ENCODE measurements at regions not wholly inside any gene's neighbourhood (a gene's known extent, or its start where the extent isn't known, plus 50 kb on each side); places are given as distances from the start of the nearest gene placed in this dataset.

DNA sequence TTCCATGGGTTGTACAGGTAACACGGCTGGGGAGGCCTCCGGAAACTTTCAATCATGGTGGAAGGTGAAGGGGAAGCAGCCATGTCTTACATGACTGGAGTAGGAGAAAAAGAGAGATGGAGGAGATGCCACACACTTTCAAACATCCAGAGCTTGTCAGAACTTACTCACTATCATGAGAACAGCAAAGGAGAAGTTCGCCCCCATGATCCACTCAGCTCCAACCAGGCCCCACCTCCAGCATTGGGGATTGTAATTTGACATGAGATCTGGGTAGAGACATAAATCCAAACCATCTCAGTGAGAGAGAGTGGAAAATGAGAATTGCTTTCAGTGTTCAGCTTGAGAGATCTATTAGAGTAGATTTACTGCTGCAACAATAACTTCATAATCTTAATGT is 210.9 kb downstream of the NDFIP2 start:
- Histone ChIP-seq H3K27me3 (ENCODE audit: control insufficient read depth, insufficient read depth, low read length) (no peaks in the 10 kb centered on the region), H3K4me3 (ENCODE audit: insufficient read depth, low read depth, low read length) (no peak overlapping the region), H3K36me3 (replicated peaks; ENCODE audit: control insufficient read depth, insufficient read depth, low read length) (no peaks in the 10 kb centered on the region)
- no peak for DNase-seq

GRCh38 chr13:79688741-79689140 is 207.8 kb downstream of the NDFIP2 start:
- Histone ChIP-seq H3K27me3 (ENCODE audit: control insufficient read depth, insufficient read depth, low read length) (no peaks in the 10 kb centered on the region), H3K4me3 (ENCODE audit: insufficient read depth, low read depth, low read length) (no peak overlapping the region), H3K36me3 (replicated peaks; ENCODE audit: control insufficient read depth, insufficient read depth, low read length) (no peaks in the 10 kb centered on the region)
- no peak for DNase-seq

- Histone ChIP-seq H3K4me3 (ENCODE audit: insufficient read depth, low read depth, low read length) (no peak overlapping the region), H3K36me3 (replicated peaks; ENCODE audit: control insufficient read depth, insufficient read depth, low read length) (no peaks in the 10 kb centered on the region), H3K27me3 (ENCODE audit: control insufficient read depth, insufficient read depth, low read length) (no peaks in the 10 kb centered on the region)
- DNase-seq: no peak
Observed at GRCh38 chr13:79686441-79686840, 205.5 kb downstream of the NDFIP2 start.

DNA sequence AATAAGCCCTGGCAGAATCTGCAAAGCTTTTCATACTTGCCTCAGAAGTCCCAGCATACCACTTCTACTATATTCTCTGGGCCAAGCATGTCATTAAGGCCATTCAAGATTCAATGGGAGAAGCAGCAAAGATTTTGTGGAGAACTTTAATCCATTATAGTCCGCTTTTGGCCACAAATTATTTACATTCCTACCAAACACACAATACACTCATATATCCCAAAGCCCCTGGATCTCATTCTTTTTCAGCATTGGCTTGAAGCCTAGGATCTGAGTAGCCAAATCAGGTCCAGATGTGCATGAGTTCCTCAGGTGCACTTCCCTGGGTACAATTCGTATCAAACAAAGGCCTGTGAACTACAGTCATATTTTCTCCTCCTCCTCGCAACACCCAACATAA is 203.4 kb downstream of the NDFIP2 start:
- no peak overlapping the region for H3K4me3 ChIP-seq (ENCODE audit: insufficient read depth, low read depth, low read length)
- no peaks in the 10 kb centered on the region for H3K36me3 ChIP-seq (replicated peaks; ENCODE audit: control insufficient read depth, insufficient read depth, low read length)
- no peaks in the 10 kb centered on the region for H3K27me3 ChIP-seq (ENCODE audit: control insufficient read depth, insufficient read depth, low read length)
- DNase-seq: no peak

GRCh38 chr13:79682164-79682563 is 201.2 kb downstream of the NDFIP2 start:
- no peak for DNase-seq
- Histone ChIP-seq H3K4me3 (ENCODE audit: insufficient read depth, low read depth, low read length) (no peak overlapping the region), H3K27me3 (ENCODE audit: control insufficient read depth, insufficient read depth, low read length) (no peaks in the 10 kb centered on the region), H3K36me3 (replicated peaks; ENCODE audit: control insufficient read depth, insufficient read depth, low read length) (no peaks in the 10 kb centered on the region)

DNA sequence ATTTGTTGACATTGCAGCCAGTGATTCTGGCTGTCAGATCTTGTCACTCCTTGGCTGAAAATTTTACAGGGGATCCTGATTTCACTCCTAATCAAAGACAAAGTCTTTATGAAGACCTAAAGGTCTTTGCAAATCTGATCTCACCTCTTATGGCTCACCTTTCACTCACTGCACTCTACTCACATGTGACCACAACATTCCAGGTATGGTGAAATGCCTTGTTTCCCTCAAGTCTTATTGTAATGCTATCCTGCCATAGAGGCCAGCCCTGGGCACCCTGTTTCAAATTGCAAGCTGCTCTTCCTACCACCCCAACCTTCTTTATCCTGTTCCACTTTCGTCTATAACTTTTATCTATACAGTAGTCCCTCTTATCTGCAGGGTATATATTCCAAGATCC is 200.1 kb downstream of the NDFIP2 start:
- H3K27me3 ChIP-seq (ENCODE audit: control insufficient read depth, insufficient read depth, low read length): no peaks in the 10 kb centered on the region
- no peaks in the 10 kb centered on the region for H3K36me3 ChIP-seq (replicated peaks; ENCODE audit: control insufficient read depth, insufficient read depth, low read length)
- H3K4me3 ChIP-seq (ENCODE audit: insufficient read depth, low read depth, low read length): no peak overlapping the region
- DNase-seq: no peak

- no peak for DNase-seq
- Histone ChIP-seq H3K27me3 (ENCODE audit: control insufficient read depth, insufficient read depth, low read length) (no peaks in the 10 kb centered on the region), H3K36me3 (replicated peaks; ENCODE audit: control insufficient read depth, insufficient read depth, low read length) (no peaks in the 10 kb centered on the region), H3K4me3 (ENCODE audit: insufficient read depth, low read depth, low read length) (no peak overlapping the region)
Observed at GRCh38 chr13:79680485-79680884, 199.5 kb downstream of the NDFIP2 start.

DNA sequence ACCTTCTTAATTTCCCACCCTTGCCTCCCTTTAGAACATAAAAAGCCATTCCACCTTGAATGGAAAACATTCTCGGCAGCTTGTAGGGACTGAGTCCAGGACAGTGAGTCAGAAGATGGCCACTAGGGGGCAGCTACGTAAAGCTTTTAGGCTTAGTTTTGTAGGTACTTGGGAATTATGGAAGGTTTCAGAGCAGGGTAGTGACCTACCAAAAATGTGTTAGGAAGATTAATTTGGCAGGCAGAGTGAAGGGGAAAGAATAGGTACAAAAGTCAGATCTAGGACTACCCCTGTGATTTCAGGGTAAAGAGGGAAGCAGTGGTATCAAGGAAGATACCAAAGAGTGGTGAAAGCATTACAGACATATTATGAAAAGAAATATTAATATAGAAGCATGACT is 198.4 kb downstream of the NDFIP2 start:
- peak; percentile 23 for DNase-seq
- Histone ChIP-seq H3K27me3 (ENCODE audit: control insufficient read depth, insufficient read depth, low read length) (no peaks in the 10 kb centered on the region), H3K4me3 (ENCODE audit: insufficient read depth, low read depth, low read length) (no peak overlapping the region), H3K36me3 (replicated peaks; ENCODE audit: control insufficient read depth, insufficient read depth, low read length) (no peaks in the 10 kb centered on the region)

DNA sequence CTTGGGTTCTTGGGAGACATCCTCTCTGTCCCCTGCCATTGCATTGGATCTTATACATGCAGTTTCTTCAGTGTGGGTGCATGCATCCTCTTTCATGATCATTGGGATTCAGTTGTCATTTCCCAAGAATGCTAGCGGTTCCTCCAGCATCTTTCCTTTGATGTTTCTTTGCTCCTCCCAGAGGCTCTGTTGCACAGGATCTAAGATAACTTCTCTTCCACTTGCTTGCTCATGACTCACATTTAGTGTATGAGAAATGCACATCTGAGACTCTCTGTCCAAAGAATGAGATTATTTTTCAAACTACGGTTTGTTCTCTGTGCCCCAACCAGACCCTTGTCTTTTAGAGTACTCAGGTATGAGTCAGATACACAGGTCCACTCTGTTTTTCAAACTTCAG is 197.1 kb downstream of the NDFIP2 start:
- Histone ChIP-seq H3K36me3 (replicated peaks; ENCODE audit: control insufficient read depth, insufficient read depth, low read length) (no peaks in the 10 kb centered on the region), H3K27me3 (ENCODE audit: control insufficient read depth, insufficient read depth, low read length) (no peaks in the 10 kb centered on the region)
- no peak for DNase-seq

GRCh38 chr13:79675931-79676660 is 195.1 kb downstream of the NDFIP2 start:
- Histone ChIP-seq H3K4me3 (ENCODE audit: insufficient read depth, low read depth, low read length) (no peak overlapping the region), H3K36me3 (replicated peaks; ENCODE audit: control insufficient read depth, insufficient read depth, low read length) (no peaks in the 10 kb centered on the region), H3K27me3 (ENCODE audit: control insufficient read depth, insufficient read depth, low read length) (no peaks in the 10 kb centered on the region)
- no peak for DNase-seq

More for the DNA sequence above, 197.1 kb downstream of the NDFIP2 start:
- H3K4me3 ChIP-seq (ENCODE audit: insufficient read depth, low read depth, low read length): no peak overlapping the region

DNA sequence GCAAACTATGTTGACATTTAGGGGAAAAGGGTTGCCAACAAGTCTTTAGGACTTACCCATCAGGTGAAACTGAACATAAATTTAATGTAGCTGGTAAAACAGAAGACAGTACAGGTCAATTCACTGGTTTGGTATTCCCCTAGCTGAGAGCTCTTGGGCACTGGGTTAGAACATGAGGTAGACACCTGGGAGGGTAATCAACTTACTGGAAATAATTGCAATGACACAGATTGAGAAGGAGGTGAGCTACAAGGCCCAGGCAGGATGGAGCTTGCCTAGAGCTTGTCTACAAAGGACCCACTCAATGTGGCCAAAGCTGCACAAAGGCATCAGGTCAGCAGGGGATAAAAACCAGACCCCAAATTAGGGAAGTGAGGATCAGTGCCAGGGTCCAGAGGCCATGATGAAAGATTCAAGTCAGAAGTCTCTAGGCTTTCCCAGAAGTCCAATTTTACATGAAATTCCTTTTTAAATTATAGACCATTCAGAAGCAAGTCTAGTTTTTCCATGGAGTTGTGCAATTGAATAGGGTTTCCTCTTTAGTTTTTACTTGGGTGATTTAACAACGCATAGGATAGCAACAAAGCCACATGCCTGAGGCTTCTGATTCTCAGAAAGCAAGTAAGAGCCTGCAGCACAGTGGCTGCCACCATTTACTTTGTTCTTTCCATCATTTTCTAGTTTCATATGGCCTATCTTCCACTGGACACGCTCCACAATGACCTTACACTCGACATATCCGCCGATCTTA is 194.0 kb downstream of the NDFIP2 start:
- DNase-seq: no peak
- Histone ChIP-seq H3K36me3 (replicated peaks; ENCODE audit: control insufficient read depth, insufficient read depth, low read length) (no peaks in the 10 kb centered on the region), H3K4me3 (ENCODE audit: insufficient read depth, low read depth, low read length) (no peak overlapping the region), H3K27me3 (ENCODE audit: control insufficient read depth, insufficient read depth, low read length) (no peaks in the 10 kb centered on the region)

DNA sequence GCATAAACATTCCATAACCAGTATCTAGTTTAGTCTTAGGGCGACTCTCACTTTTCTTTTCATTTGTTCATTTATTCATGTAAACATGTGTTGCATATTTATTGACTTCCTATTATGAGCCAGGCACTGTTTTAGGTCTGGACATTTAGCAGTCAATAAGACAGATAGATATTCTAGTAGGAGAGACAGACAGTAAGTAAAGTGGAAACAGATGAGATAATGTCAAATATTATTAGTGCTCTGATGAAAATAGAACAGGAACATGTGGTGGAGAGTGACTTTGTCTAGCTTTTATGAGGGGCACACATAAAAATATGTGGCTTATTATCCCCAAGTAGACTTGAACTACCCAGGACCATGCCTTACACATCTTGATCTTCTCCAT is 193.0 kb downstream of the NDFIP2 start:
- no peaks in the 10 kb centered on the region for H3K27me3 ChIP-seq (ENCODE audit: control insufficient read depth, insufficient read depth, low read length)
- no peak for DNase-seq
- no peak overlapping the region for H3K4me3 ChIP-seq (ENCODE audit: insufficient read depth, low read depth, low read length)
- no peaks in the 10 kb centered on the region for H3K36me3 ChIP-seq (replicated peaks; ENCODE audit: control insufficient read depth, insufficient read depth, low read length)

DNA sequence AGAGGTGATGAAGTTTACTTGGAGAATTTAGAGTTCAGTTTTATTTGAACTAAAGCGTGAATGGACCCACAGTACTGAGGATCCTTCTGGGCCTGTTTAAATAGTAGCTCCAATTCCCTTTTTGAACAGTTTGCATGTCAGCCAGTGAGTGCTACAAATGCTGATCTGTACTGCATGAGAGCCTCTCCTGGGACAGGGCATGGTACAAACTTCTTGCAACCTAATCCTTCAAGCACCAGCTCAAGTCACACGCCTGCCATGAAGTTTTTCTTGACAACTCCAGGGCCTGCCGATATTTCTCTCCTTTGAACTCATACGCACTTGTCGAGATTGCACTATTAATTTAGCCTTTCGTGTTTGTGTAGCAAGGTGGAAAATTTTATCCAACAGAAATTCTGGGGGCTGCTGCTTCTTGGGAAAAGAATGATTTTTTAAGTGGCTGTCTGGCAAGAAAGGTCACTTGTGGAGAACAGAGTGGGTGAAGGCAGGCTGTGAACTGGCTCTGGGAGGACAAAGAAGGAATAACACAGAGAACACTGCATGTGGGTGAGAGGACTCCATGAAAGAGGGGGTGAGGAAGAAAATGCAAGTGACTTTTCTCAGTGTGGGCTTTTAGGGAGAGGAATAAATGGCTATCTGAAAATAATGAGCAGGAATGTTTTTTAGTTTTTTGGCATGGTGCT is 192.5 kb downstream of the NDFIP2 start:
- DNase-seq: no peak
- Histone ChIP-seq H3K36me3 (replicated peaks; ENCODE audit: control insufficient read depth, insufficient read depth, low read length) (no peaks in the 10 kb centered on the region), H3K27me3 (ENCODE audit: control insufficient read depth, insufficient read depth, low read length) (no peaks in the 10 kb centered on the region), H3K4me3 (ENCODE audit: insufficient read depth, low read depth, low read length) (no peak overlapping the region)

GRCh38 chr13:79671420-79671819 is 190.5 kb downstream of the NDFIP2 start:
- no peak overlapping the region for H3K4me3 ChIP-seq (ENCODE audit: insufficient read depth, low read depth, low read length)
- no peak for DNase-seq
- H3K36me3 ChIP-seq (replicated peaks; ENCODE audit: control insufficient read depth, insufficient read depth, low read length): no peaks in the 10 kb centered on the region
- H3K27me3 ChIP-seq (ENCODE audit: control insufficient read depth, insufficient read depth, low read length): no peaks in the 10 kb centered on the region

- no peak for DNase-seq
- H3K36me3 ChIP-seq (replicated peaks; ENCODE audit: control insufficient read depth, insufficient read depth, low read length): no peaks in the 10 kb centered on the region
- H3K4me3 ChIP-seq (ENCODE audit: insufficient read depth, low read depth, low read length): no peak overlapping the region
- no peaks in the 10 kb centered on the region for H3K27me3 ChIP-seq (ENCODE audit: control insufficient read depth, insufficient read depth, low read length)
Observed at GRCh38 chr13:79668201-79668752, 187.3 kb downstream of the NDFIP2 start.
